ENCODE measurements at regions not wholly inside any gene's neighbourhood (a gene's known extent, or its start where the extent isn't known, plus 50 kb on each side); places are given as distances from the start of the nearest gene placed in this dataset.

DNA sequence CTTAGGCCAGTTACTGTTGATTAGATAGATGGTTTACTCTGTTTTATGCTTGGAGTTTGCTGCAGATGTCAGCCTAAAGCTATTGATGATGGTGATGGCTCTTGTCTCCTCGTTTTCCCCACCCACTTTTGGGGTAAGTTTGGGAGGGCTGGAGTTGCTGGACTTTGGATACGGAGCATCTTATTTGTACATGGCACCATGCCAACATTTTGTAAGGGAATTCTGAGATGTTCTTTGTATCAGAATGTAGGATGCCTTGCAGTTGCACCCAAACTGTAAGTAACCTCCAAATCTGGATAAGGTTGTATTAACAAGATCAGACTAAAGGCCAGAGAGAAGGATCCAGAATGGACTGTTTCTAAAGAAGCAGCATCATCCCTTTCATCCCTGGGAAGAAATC, 551.9 kb upstream of the ZFHX3 start:
- TF ChIP-seq ESRRG (CRISPR knock-in tag; IDR thresholded peaks at IDR 0.05): no peak
- TF ChIP-seq ZNF70 (CRISPR knock-in tag; IDR thresholded peaks at IDR 0.05): no peak
- TF ChIP-seq OSR1 (CRISPR knock-in tag; IDR thresholded peaks at IDR 0.05): no peak
- no peak for ATAC-seq

DNA sequence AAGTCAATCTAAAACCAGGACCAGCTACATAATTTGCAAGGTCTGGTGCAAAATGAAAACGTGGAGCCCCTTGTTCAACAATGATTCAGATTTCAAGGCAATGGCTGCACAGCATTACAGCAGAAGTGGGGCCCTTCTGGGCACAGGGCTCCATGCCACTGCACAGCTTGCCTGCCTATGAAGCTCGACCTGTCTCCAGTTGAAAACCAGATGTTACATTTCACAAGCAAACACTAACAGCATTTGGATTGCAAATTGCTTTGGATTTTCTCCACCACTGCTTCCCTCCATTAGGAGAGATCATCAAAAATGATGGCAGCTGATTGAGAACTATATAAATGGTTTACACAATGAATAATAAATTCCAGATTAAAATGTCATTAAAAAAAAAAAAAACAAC, 551.4 kb upstream of the ZFHX3 start:
- ATAC-seq: no peak

DNA sequence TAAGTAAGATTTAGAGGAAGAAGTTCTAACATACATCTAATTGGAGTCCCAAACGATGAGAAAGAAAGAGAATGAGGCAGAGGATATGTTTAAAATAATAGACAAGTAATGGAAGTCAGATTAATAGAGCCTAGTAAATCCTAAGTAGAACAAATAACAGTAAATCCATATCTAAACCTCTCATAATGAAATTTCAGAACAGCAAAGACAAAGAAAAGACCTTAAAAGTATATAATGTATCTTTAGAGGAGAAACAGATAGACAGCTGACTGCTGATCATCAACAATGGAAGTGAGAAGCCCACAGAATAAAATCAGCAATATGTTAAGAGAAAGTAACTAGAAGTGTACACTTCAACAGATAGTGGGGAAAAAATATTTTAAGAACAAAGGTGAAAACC, 536.2 kb upstream of the ZFHX3 start:
- no peak for ATAC-seq
- TF ChIP-seq CSDC2 (CRISPR knock-in tag; IDR thresholded peaks at IDR 0.05): no peak

More for the DNA sequence above, 551.4 kb upstream of the ZFHX3 start:
- TF ChIP-seq, protein P1, sequence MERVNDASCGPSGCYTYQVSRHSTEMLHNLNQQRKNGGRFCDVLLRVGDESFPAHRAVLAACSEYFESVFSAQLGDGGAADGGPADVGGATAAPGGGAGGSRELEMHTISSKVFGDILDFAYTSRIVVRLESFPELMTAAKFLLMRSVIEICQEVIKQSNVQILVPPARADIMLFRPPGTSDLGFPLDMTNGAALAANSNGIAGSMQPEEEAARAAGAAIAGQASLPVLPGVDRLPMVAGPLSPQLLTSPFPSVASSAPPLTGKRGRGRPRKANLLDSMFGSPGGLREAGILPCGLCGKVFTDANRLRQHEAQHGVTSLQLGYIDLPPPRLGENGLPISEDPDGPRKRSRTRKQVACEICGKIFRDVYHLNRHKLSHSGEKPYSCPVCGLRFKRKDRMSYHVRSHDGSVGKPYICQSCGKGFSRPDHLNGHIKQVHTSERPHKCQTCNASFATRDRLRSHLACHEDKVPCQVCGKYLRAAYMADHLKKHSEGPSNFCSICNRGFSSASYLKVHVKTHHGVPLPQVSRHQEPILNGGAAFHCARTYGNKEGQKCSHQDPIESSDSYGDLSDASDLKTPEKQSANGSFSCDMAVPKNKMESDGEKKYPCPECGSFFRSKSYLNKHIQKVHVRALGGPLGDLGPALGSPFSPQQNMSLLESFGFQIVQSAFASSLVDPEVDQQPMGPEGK (CRISPR knock-in tag; IDR thresholded peaks at IDR 0.05; ENCODE audit: borderline replicate concordance): no peak
- no peak for TF ChIP-seq TOX (CRISPR knock-in tag; IDR thresholded peaks at IDR 0.05; ENCODE audit: borderline replicate concordance)
- TF ChIP-seq PPARA (CRISPR knock-in tag; IDR thresholded peaks at IDR 0.05; ENCODE audit: borderline replicate concordance): no peak
- TF ChIP-seq ZFP3 (CRISPR knock-in tag; IDR thresholded peaks at IDR 0.05): no peak
- no peak for TF ChIP-seq GLIS3 (CRISPR knock-in tag; IDR thresholded peaks at IDR 0.05)
- no peak for TF ChIP-seq ESRRG (CRISPR knock-in tag; IDR thresholded peaks at IDR 0.05)
- TF ChIP-seq, protein P2, sequence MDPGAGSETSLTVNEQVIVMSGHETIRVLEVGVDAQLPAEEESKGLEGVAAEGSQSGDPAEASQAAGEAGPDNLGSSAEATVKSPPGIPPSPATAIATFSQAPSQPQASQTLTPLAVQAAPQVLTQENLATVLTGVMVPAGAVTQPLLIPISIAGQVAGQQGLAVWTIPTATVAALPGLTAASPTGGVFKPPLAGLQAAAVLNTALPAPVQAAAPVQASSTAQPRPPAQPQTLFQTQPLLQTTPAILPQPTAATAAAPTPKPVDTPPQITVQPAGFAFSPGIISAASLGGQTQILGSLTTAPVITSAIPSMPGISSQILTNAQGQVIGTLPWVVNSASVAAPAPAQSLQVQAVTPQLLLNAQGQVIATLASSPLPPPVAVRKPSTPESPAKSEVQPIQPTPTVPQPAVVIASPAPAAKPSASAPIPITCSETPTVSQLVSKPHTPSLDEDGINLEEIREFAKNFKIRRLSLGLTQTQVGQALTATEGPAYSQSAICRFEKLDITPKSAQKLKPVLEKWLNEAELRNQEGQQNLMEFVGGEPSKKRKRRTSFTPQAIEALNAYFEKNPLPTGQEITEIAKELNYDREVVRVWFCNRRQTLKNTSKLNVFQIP (CRISPR knock-in tag; IDR thresholded peaks at IDR 0.05; ENCODE audit: borderline replicate concordance, low read depth): no peak
- no peak for TF ChIP-seq ISL1 (CRISPR knock-in tag; IDR thresholded peaks at IDR 0.05)
- TF ChIP-seq, protein P3, sequence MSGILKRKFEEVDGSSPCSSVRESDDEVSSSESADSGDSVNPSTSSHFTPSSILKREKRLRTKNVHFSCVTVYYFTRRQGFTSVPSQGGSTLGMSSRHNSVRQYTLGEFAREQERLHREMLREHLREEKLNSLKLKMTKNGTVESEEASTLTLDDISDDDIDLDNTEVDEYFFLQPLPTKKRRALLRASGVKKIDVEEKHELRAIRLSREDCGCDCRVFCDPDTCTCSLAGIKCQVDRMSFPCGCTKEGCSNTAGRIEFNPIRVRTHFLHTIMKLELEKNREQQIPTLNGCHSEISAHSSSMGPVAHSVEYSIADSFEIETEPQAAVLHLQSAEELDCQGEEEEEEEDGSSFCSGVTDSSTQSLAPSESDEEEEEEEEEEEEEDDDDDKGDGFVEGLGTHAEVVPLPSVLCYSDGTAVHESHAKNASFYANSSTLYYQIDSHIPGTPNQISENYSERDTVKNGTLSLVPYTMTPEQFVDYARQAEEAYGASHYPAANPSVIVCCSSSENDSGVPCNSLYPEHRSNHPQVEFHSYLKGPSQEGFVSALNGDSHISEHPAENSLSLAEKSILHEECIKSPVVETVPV (CRISPR knock-in tag; IDR thresholded peaks at IDR 0.05): no peak
- TF ChIP-seq ZFP30 (CRISPR knock-in tag; IDR thresholded peaks at IDR 0.05): no peak
- no peak for TF ChIP-seq ARNTL (CRISPR knock-in tag; IDR thresholded peaks at IDR 0.05; ENCODE audit: borderline replicate concordance, low read depth)
- TF ChIP-seq, protein P4, sequence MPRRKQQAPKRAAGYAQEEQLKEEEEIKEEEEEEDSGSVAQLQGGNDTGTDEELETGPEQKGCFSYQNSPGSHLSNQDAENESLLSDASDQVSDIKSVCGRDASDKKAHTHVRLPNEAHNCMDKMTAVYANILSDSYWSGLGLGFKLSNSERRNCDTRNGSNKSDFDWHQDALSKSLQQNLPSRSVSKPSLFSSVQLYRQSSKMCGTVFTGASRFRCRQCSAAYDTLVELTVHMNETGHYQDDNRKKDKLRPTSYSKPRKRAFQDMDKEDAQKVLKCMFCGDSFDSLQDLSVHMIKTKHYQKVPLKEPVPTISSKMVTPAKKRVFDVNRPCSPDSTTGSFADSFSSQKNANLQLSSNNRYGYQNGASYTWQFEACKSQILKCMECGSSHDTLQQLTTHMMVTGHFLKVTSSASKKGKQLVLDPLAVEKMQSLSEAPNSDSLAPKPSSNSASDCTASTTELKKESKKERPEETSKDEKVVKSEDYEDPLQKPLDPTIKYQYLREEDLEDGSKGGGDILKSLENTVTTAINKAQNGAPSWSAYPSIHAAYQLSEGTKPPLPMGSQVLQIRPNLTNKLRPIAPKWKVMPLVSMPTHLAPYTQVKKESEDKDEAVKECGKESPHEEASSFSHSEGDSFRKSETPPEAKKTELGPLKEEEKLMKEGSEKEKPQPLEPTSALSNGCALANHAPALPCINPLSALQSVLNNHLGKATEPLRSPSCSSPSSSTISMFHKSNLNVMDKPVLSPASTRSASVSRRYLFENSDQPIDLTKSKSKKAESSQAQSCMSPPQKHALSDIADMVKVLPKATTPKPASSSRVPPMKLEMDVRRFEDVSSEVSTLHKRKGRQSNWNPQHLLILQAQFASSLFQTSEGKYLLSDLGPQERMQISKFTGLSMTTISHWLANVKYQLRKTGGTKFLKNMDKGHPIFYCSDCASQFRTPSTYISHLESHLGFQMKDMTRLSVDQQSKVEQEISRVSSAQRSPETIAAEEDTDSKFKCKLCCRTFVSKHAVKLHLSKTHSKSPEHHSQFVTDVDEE (CRISPR knock-in tag; IDR thresholded peaks at IDR 0.05): no peak
- TF ChIP-seq TCF4 (CRISPR knock-in tag; IDR thresholded peaks at IDR 0.05; ENCODE audit: borderline replicate concordance): no peak
- no peak for TF ChIP-seq BACH2 (CRISPR knock-in tag; IDR thresholded peaks at IDR 0.05; ENCODE audit: borderline replicate concordance)
- TF ChIP-seq, protein P5, sequence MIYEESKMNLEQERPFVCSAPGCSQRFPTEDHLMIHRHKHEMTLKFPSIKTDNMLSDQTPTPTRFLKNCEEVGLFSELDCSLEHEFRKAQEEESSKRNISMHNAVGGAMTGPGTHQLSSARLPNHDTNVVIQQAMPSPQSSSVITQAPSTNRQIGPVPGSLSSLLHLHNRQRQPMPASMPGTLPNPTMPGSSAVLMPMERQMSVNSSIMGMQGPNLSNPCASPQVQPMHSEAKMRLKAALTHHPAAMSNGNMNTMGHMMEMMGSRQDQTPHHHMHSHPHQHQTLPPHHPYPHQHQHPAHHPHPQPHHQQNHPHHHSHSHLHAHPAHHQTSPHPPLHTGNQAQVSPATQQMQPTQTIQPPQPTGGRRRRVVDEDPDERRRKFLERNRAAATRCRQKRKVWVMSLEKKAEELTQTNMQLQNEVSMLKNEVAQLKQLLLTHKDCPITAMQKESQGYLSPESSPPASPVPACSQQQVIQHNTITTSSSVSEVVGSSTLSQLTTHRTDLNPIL (CRISPR knock-in tag; IDR thresholded peaks at IDR 0.05; ENCODE audit: low read depth): no peak
- TF ChIP-seq ZNF565 (CRISPR knock-in tag; conservative IDR thresholded peaks at IDR 0.05; ENCODE audit: low read depth): no peak
- no peak for TF ChIP-seq ZNF70 (CRISPR knock-in tag; IDR thresholded peaks at IDR 0.05)

DNA sequence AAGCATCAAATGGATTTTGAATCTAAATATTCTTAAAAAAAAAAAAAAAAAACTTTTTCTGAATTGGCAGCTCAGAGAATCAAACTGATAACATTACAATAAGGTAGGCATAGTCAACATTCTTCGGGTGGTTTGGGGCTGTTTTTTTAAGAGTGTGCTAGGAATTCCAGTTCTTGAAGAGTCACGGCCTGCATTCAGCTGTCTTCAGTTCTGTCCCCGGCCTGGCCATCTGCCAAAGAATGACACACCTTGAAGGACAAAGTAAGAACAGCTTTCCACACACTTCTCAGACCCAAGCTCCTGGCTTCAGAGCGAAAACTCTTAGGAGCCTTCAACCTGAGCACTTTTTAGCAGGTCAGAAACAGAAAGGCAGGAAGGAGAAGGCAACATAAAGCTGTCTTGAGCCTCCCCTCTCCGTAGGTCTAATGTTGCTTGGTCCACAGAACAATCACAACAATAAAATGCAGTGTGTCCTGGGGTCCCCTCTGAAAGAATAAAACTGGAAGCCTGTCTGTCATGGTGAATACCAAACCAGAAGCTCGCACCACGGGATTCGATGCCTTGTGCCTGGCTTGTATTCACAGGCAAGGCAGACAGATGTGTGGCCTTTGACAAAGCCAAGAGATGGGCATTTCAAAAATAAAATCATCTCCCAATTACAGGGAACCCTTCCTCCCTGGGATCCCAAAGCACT, 524.4 kb upstream of the ZFHX3 start:
- no peak for ATAC-seq
- TF ChIP-seq OSR1 (CRISPR knock-in tag; IDR thresholded peaks at IDR 0.05): no peak
- TF ChIP-seq TCF4 (CRISPR knock-in tag; IDR thresholded peaks at IDR 0.05; ENCODE audit: borderline replicate concordance): no peak
- no peak for TF ChIP-seq ZNF70 (CRISPR knock-in tag; IDR thresholded peaks at IDR 0.05)
- TF ChIP-seq, protein P5 (CRISPR knock-in tag; IDR thresholded peaks at IDR 0.05; ENCODE audit: low read depth): no peak
- TF ChIP-seq TOX (CRISPR knock-in tag; IDR thresholded peaks at IDR 0.05; ENCODE audit: borderline replicate concordance): no peak
- TF ChIP-seq, protein P1 (CRISPR knock-in tag; IDR thresholded peaks at IDR 0.05; ENCODE audit: borderline replicate concordance): no peak
- TF ChIP-seq ZNF8 (CRISPR knock-in tag; IDR thresholded peaks at IDR 0.05): no peak

All from SK-N-SH treated with all-trans-retinoic acid at 6 μM for 48 hours (cell line).